CD4-positive, alpha-beta memory T cell (primary cell): ENCODE measurements at regions not wholly inside any gene's neighbourhood (a gene's known extent, or its start where the extent isn't known, plus 50 kb on each side); places are given as distances from the start of the nearest gene placed in this dataset.

Experiments used
- CTCF ChIA-PET: fragments of 350-600 bp; sonication (Branson Sonifier 250); formaldehyde crosslinking; loops from one replicate; lab custom pipeline; 2021; ENCODE audit warnings: inconsistent platforms; ENCODE audit not compliant: partially characterized antibody; lab: Charles Lee
- POLR2A ChIA-PET: fragments of 350-600 bp; sonication (Branson Sonifier 250); formaldehyde crosslinking; loops from one replicate; lab custom pipeline; 2021; ENCODE audit not compliant: partially characterized antibody; lab: Charles Lee
- DNase-seq, 5 donors: peaks; one replicate each; pipeline versions ENCODE4 v3.0.0 to v3.0.0-alpha.2; 2020 to 2022; ENCODE audit warnings: mixed read lengths in 1 of 5
- H3K27ac ChIP-seq: one replicate; pipeline ENCODE4 v1.7.0; 2013; ENCODE audit warnings: low read depth, low read length
- H3K27me3 ChIP-seq: 2 replicates; pipeline ENCODE4 v1.7.0; 2013; ENCODE audit warnings: mild to moderate bottlenecking, low read length, moderate library complexity; ENCODE audit not compliant: insufficient read depth
- H3K36me3 ChIP-seq: 2 replicates; pipeline ENCODE4 v1.7.0; 2013; ENCODE audit warnings: mild to moderate bottlenecking, low read length, moderate library complexity; ENCODE audit not compliant: insufficient read depth
- H3K4me1 ChIP-seq: 2 replicates; pipeline ENCODE4 v1.7.0; 2013; ENCODE audit warnings: mild to moderate bottlenecking, low read length, moderate library complexity; ENCODE audit not compliant: insufficient read depth
- H3K4me3 ChIP-seq, 2 donors: one replicate each; pipeline ENCODE4 v1.7.0; 2013; ENCODE audit warnings: low read length in 2 of 2, mild to moderate bottlenecking in 1 of 2
- H3K9me3 ChIP-seq, 2 donors: one replicate each; pipeline ENCODE4 v1.7.0; 2013; ENCODE audit warnings: low read length in 2 of 2, control low read depth in 1 of 2; ENCODE audit not compliant: control insufficient read depth in 1 of 2
- H3K27ac Mint-ChIP-seq, 7 donors: one replicate each; pipeline ENCODE4 v1.8.0; 2020 to 2021; ENCODE audit warnings: mixed read lengths in 7 of 7, mild to moderate bottlenecking in 6 of 7, inconsistent platforms in 3 of 7, moderate library complexity in 3 of 7
- H3K27me3 Mint-ChIP-seq, 2 donors: one replicate each; pipeline ENCODE4 v1.8.0; 2020 to 2021; ENCODE audit warnings: mixed read lengths in 2 of 2
- H3K36me3 Mint-ChIP-seq, 2 donors: one replicate each; pipeline ENCODE4 v1.8.0; 2020 to 2021; ENCODE audit warnings: mixed read lengths in 2 of 2, inconsistent platforms in 1 of 2, mild to moderate bottlenecking in 1 of 2
- H3K4me1 Mint-ChIP-seq, 4 donors: one replicate each; pipeline ENCODE4 v1.8.0; 2020 to 2021; ENCODE audit warnings: mixed read lengths in 4 of 4, mild to moderate bottlenecking in 1 of 4
- H3K4me3 Mint-ChIP-seq, 8 donors: one replicate each; pipeline ENCODE4 v1.8.0; 2020 to 2021; ENCODE audit warnings: mixed read lengths in 8 of 8, mild to moderate bottlenecking in 7 of 8, moderate library complexity in 6 of 8, inconsistent platforms in 3 of 8
- H3K9me3 Mint-ChIP-seq, 8 donors: one replicate each; pipeline ENCODE4 v1.8.0; 2020 to 2021; ENCODE audit warnings: mixed read lengths in 8 of 8, mild to moderate bottlenecking in 5 of 8, inconsistent platforms in 3 of 8, moderate library complexity in 1 of 8
- intact Hi-C: fragments of 100-400 bp; cut with micrococcal nuclease; formaldehyde crosslinking; loops from one replicate; pipeline ENCODE4 v1.15.1; 2023

GRCh38 chr22:48581796-48582469, 1245.7 kb downstream of the BRD1 start:
- peaks cover 0 to 5% (median 0%) of the 10 kb centered on the region in 4 donors for H3K4me1 Mint-ChIP-seq
- CTCF ChIA-PET: no interaction called here

GRCh38 chr22:48581205-48581766, 1246.4 kb downstream of the BRD1 start:
- intact Hi-C loops: no loop called here
- no peaks in the 10 kb centered on the region for H3K27me3 ChIP-seq
- no peaks in the 10 kb centered on the region for H3K36me3 ChIP-seq
- no peak overlapping the region for H3K4me3 ChIP-seq
- Mint-ChIP-seq H3K4me3 (no peak overlapping the region), H3K27ac (no peak overlapping the region), H3K36me3 (no peaks in the 10 kb centered on the region), H3K27me3 (peaks cover 8% of the 10 kb centered on the region in 2 donors), H3K9me3 (peaks cover 0 to 2% (median 0%) of the 10 kb centered on the region in 8 donors), H3K4me1 (peaks cover 0 to 5% (median 0%) of the 10 kb centered on the region in 4 donors)
- DNase-seq: no peak
- ChIA-PET CTCF (no interaction called here), POLR2A (no interaction called here)
- no peaks in the 10 kb centered on the region for H3K4me1 ChIP-seq
- no peaks in the 10 kb centered on the region for H3K9me3 ChIP-seq
- no peak overlapping the region for H3K27ac ChIP-seq

More at GRCh38 chr22:48581796-48582469, 1245.7 kb downstream of the BRD1 start:
- Histone ChIP-seq H3K27ac (no peak overlapping the region), H3K4me1 (no peaks in the 10 kb centered on the region), H3K4me3 (no peak overlapping the region), H3K27me3 (no peaks in the 10 kb centered on the region), H3K9me3 (no peaks in the 10 kb centered on the region), H3K36me3 (no peaks in the 10 kb centered on the region)
- H3K27ac Mint-ChIP-seq: no peak overlapping the region
- intact Hi-C loops: no loop called here
- POLR2A ChIA-PET: no interaction called here
- no peak overlapping the region for H3K4me3 Mint-ChIP-seq
- no peak for DNase-seq
- H3K27me3 Mint-ChIP-seq: peaks cover 8% of the 10 kb centered on the region in 2 donors
- no peaks in the 10 kb centered on the region for H3K36me3 Mint-ChIP-seq
- peaks cover 0 to 2% (median 0%) of the 10 kb centered on the region in 8 donors for H3K9me3 Mint-ChIP-seq

- CTCF ChIA-PET: no interaction called here
- Mint-ChIP-seq H3K9me3 (peaks cover 0 to 2% (median 0%) of the 10 kb centered on the region in 8 donors), H3K27me3 (peaks cover 8% of the 10 kb centered on the region in 2 donors), H3K36me3 (no peaks in the 10 kb centered on the region), H3K4me1 (peaks cover 0 to 5% (median 0%) of the 10 kb centered on the region in 4 donors), H3K27ac (peak overlapping the region in 1 of 7 donors; percentile 29), H3K4me3 (no peak overlapping the region)
- H3K4me1 ChIP-seq: no peaks in the 10 kb centered on the region
- no peak overlapping the region for H3K4me3 ChIP-seq
- POLR2A ChIA-PET: no interaction called here
- H3K27me3 ChIP-seq: no peaks in the 10 kb centered on the region
- DNase-seq: no peak
- intact Hi-C loops: no loop called here
- H3K27ac ChIP-seq: no peak overlapping the region
- no peaks in the 10 kb centered on the region for H3K9me3 ChIP-seq
- H3K36me3 ChIP-seq: no peaks in the 10 kb centered on the region
Measured at GRCh38 chr22:48580481-48580970, 1247.1 kb downstream of the BRD1 start.

- intact Hi-C loops: no loop called here
- Mint-ChIP-seq H3K4me3 (no peak overlapping the region), H3K27ac (no peak overlapping the region), H3K9me3 (peaks cover 0 to 2% (median 0%) of the 10 kb centered on the region in 8 donors), H3K36me3 (no peaks in the 10 kb centered on the region), H3K4me1 (peaks cover 0 to 5% (median under 1%) of the 10 kb centered on the region in 4 donors), H3K27me3 (peaks cover 8% of the 10 kb centered on the region in 2 donors)
- H3K4me3 ChIP-seq: no peak overlapping the region
- H3K4me1 ChIP-seq: no peaks in the 10 kb centered on the region
- no peak for DNase-seq
- H3K27me3 ChIP-seq: no peaks in the 10 kb centered on the region
- no peaks in the 10 kb centered on the region for H3K36me3 ChIP-seq
- no peaks in the 10 kb centered on the region for H3K9me3 ChIP-seq
- ChIA-PET CTCF (no interaction called here), POLR2A (no interaction called here)
- no peak overlapping the region for H3K27ac ChIP-seq
Measured at GRCh38 chr22:48579928-48580309, 1247.8 kb downstream of the BRD1 start.

- Histone ChIP-seq H3K4me1 (no peaks in the 10 kb centered on the region), H3K9me3 (no peaks in the 10 kb centered on the region), H3K36me3 (no peaks in the 10 kb centered on the region), H3K27ac (no peak overlapping the region), H3K4me3 (no peak overlapping the region), H3K27me3 (peaks cover 5% of the 10 kb centered on the region)
- POLR2A ChIA-PET: no interaction called here
- Mint-ChIP-seq H3K4me1 (peaks cover 0 to 5% (median 3%) of the 10 kb centered on the region in 4 donors), H3K27ac (no peak overlapping the region), H3K9me3 (peaks cover 0 to 2% (median 0%) of the 10 kb centered on the region in 8 donors), H3K27me3 (peaks cover 11 to 12% of the 10 kb centered on the region in 2 donors), H3K4me3 (peak overlapping the region in 1 of 8 donors; percentile 9), H3K36me3 (no peaks in the 10 kb centered on the region)
- CTCF ChIA-PET: no interaction called here
- intact Hi-C loops: no loop called here
- no peak for DNase-seq
Measured at GRCh38 chr22:48579043-48579927, 1248.4 kb downstream of the BRD1 start.

GRCh38 chr22:48578138-48579042, 1249.3 kb downstream of the BRD1 start:
- Mint-ChIP-seq H3K27me3 (peaks cover 11 to 18% of the 10 kb centered on the region in 2 donors), H3K36me3 (no peaks in the 10 kb centered on the region), H3K9me3 (peaks cover 0 to 3% (median 0%) of the 10 kb centered on the region in 8 donors), H3K4me1 (peaks cover 0 to 5% (median 3%) of the 10 kb centered on the region in 4 donors), H3K27ac (no peak overlapping the region), H3K4me3 (peak overlapping the region in 1 of 8 donors; percentile 29)
- intact Hi-C loops: no loop called here
- H3K9me3 ChIP-seq: no peaks in the 10 kb centered on the region
- POLR2A ChIA-PET: no interaction called here
- CTCF ChIA-PET: no interaction called here
- H3K27ac ChIP-seq: no peak overlapping the region
- no peak overlapping the region for H3K4me3 ChIP-seq
- no peaks in the 10 kb centered on the region for H3K36me3 ChIP-seq
- no peaks in the 10 kb centered on the region for H3K4me1 ChIP-seq
- DNase-seq: no peak
- H3K27me3 ChIP-seq: peaks cover 6% of the 10 kb centered on the region
